Fibroblast of skin of right biceps (primary cell): ENCODE measurements at regions not wholly inside any gene's neighbourhood (a gene's known extent, or its start where the extent isn't known, plus 50 kb on each side); places are given as distances from the start of the nearest gene placed in this dataset.

ENCODE experiments used
- DNase-seq: peaks from one replicate; pipeline ENCODE4 v3.0.0-alpha.2; 2013

DNA sequence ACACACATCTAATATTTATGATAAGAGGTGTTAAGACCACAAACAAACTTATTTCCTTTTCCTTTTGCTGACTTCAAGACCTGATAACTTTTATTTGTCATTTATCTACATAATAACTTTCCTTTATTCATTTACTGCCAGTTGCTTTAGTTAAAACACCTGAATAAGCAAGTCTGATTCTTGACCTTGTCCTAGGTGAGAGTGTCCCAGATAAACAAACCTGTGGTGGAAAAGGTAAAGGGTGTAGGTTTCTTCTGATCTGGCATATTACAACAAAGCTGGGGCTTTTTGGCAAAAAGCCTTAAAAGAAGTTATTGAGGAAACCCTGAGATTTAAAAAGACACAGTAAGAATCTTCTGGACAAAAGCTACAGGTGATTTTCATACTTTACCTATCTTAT, 191.5 kb downstream of the ZBBX start:
- DNase-seq, result no peak

DNA sequence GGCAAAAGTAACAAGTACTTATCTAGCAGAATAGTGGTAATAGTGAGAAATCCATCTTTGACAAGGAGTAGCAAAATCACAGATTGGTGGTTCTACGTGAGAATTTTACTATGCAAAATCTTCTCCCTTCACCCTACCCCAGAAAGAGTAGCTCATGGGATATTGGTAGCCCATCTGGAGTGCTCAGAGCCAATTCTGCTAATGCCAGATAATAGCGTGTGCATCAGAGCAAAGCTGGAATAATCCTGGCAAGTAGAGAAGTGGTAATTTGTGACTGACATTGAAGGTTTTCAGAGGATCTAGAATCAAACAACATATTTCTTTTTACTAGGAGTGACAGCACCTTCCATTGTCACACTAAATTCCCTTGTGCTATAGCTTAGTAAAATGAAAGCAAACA, 192.9 kb downstream of the ZBBX start:
- DNase-seq, result no peak

DNA sequence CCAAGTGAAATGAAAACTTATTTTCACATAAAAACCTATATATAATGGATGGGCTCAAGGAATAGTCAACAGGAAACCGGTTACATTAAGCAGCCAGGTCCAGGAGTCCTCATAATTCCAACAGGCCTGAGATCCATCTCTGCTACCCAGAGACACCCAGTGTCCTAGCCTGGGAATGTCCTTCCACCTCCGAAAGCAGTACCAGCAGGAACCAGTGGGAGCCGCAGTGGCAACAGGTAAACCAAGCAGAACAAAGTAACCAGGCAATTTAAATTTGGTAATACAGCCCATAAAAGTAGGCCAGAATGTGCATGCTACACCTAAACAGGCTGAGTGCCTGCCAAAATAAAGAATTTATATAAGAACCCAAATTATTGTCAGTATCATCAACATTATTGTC, 195.6 kb downstream of the ZBBX start:
- peak; percentile 1 for DNase-seq

DNA sequence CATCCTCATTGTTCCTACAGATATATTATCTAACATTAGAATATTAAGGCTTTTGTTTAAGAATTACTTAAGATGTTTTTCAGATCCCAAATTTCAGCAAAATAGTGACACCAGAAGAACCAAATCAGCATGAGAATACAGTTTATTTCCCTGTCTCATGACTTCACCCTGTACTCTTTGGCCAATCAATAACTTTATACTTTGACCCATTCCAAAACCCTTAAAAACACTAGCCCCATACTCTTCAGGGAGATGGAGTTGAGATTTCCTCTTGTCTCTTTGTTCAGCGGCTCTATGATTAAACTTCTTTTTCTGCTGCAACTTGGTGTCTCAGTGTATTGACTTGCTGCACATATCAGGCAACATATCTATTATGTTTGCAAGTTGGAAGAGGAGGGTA, 207.7 kb downstream of the ZBBX start:
- DNase-seq, result no peak

DNA sequence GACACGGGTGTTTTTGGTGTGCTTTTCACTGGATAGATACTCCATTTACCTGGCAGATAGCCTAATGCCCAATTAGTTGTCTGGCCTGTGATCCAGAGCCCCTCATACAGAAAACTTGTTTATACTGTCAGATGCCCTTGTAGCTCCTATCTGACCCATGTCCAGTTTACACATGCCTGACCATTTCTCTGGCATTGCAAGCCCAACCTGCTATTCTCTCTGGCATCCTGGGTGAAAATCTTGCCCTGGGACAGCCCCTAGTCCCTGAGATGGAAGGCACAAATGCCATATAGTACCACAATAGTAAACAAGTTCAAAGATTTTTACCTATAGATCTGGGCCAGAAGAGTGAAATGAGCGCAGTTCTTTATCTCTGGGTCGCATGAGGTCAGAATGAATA, 212.6 kb downstream of the ZBBX start:
- DNase-seq, result no peak

DNA sequence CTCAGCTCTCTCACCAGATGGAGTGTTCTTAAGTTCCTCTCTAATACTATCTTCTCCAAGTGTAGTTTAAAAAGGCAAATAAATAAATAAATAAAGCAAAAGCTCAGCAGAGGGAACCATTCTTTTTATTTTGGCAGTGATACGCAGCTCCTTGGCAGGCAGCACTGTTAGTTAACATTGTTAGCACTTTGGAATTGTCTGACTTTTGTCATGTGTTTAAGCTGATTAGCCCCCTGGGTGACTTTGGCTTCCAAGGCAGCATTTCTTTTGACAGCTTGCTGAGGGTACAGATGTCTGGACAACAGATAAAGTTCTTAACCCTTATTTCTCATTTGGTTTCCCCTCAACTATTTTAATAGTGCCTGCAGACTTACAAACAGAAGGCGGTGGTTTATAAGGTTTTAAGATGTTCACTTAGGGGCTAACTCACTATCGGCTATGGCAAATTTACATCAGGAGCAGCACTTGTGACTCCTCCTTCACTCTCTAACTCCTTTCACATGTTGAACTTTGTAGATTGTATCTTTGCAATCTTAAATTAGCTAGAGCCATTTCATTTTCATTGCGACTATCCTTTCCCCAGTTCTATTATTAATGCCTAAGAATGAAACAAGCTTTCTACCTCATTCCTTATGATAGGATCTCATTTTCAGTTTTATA, 213.4 kb downstream of the ZBBX start:
- DNase-seq, result no peak

DNA sequence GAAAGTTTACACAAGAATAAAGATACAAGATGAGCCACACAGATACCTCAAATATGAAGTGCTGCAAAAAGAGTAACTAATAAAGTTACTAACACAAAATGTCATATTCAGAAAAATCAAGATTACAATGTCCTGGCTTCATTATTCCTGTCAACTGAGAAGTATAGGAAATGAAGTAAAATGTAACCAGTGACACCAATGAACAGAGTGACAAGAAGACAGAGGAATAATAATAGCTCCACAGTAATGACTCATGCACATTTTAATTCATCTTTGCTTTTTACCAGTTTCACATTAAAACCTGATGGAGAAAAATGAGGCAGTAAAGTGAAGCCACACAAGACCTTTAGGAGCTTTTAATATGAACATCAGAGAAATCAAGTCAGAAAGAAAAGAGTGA, 214.1 kb downstream of the ZBBX start:
- no peak for DNase-seq

DNA sequence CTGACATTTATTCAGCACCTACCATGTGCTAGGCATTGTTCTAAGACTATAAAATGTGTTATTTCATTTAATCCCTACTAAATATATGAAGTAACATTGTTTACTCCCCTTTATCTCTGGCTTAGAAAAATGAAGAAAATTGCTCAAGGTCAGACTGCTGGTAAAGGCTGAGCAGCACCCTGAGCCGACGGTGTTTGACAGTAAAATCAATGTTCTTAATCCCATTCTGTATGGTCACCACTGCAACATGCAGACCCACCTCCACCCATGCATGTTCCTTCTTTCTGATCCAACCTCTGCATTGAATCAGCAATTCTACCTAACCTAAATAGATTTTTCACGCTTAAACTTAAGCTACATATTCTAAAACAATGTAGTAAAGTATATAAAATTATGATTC, 216.5 kb downstream of the ZBBX start:
- DNase-seq, result no peak

DNA sequence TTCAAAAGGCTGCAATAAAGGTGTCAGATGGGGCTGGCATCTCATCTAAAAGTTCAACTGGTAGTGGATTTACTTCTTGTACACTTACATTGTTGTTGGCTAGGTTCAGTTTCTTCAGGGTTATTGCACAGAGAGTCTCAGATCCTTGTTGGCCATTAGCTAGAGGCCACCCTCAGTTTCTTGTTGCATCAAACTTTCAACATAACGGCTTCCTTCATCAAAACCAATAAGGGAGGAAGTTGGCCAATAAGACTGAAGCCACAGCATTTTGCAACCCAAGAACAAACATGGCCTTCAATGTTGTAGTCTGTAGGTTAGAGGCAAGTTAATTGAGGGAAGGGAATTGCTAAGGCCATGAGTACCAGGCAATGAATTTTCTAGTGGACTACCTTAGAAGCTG, 218.0 kb downstream of the ZBBX start:
- no peak for DNase-seq

DNA sequence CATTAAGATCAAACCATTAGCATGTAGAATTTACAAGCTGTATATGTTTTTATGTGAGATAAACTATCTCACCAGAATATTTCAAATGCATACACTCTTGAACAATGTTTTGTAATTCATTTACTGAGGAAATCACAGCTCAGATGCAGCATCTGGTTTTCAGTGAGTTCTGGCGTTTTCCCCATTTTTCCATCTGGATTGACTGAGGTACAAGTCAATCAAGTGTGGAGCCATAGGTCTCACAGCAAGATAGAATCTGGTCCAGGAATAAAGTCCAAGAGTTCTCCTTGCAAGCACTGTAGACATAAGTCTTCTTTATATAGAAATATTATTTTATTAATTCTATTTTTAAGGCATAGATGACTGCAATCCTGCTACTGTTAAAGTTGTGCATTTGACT, 219.3 kb downstream of the ZBBX start:
- DNase-seq, result no peak

DNA sequence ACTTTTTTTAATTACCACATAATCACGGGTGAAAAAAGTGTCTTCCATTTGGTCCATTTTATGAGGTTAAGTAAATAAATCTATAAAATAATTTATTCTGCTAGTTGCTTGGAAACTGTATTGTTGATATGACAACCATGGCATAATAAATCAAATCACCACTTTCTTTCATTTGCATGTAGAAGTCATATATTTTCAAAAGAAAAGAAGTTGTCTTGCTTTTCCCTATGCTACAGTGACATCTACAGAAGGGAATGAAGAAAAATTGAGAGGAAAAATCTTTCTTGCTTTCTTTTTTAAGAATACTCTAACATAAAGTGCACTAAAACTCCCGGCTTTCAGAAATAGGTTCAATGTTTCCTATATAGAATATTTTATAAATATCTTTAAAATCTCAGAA, 228.5 kb downstream of the ZBBX start:
- DNase-seq, result no peak

DNA sequence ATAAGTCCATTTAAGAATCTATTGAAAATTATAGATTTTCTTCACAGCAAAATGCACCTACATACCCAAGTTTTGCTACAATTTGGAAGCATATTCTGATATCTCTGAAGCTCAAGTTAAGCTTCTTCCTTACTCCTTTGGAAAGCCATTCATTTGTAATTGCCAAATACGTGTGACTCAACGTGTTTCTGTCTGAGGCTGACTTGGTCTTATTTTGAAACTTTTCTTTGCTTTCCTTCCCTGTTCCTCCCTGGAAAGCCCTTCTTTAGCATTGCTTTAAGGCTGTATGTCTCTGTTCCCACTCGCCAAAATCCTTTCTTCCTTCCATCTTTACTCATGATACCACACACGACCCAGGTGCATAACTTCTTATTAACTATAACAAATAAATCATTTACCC, 232.0 kb downstream of the ZBBX start:
- DNase-seq, result no peak

DNA sequence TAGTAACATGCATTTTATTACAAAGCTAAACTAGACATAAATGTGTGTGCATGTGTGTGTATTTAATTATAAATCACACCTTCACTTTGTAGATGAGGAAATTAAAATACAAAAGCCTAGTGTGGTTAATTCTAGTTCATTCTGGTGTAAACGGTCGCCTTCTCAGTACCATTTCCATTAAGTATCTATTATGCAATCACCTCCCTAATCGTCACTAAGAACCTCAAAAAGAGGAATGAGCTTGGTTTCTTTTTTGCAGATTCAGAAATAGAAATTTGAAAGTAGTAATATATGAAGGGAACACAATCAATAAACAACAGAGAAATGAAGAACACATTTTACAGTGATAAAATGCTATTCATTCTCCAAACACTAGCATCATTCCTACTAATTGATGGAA, 233.2 kb downstream of the ZBBX start:
- no peak for DNase-seq

DNA sequence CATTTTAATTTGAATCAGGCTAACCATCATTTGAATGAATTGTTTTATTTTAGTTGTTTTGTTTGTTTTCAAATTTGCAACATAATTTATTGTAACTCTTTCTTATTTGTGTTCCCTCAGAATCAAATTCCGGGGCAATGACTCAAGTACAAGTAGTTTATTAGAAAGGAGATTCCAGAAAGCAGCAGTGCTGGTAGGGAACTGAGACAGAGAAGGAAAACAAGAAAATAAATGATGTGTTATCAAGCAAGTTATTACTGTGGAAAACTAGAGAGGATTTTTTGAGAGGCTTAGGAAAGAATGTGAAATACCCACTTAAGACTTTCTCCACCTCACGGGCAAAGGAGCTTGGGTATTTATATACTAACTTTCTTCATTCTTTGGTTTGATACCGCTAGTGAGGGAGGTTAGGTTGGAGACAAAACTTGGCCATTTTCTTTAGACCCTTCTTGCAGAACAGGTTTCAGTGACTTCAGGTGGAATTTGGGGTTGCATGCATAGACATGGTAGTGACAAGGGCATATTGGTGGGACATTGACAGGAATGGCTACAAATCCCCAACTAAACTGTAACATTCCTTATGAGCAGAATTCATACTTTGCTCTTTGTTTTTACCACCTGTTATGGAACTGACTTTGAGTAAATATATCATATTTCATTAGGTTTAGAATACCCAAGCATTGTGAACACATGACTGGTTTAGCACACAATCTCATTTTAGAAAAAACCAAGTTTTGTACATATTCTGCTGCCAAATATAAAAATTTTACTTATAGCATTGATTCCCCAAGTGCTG, 254.3 kb downstream of the ZBBX start:
- DNase-seq, result no peak

DNA sequence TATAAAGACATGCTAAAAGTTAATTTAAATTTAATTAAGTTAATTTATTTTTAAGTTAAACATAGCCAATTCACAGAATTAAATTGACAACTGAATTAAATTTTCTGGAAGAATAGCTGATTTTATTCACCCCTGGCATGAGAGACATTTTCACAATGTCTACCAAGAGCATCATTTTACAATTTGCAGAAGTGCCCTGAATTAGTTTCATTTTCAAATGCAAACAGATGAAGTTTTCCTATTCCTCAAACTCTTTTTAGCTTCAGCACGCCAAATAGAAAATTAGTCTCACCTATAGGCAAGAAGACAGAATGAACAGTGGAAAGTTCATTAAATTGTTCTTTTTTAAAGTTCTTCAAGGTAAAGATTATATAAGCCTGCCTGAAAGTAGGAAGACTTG, 259.3 kb downstream of the ZBBX start:
- no peak for DNase-seq

DNA sequence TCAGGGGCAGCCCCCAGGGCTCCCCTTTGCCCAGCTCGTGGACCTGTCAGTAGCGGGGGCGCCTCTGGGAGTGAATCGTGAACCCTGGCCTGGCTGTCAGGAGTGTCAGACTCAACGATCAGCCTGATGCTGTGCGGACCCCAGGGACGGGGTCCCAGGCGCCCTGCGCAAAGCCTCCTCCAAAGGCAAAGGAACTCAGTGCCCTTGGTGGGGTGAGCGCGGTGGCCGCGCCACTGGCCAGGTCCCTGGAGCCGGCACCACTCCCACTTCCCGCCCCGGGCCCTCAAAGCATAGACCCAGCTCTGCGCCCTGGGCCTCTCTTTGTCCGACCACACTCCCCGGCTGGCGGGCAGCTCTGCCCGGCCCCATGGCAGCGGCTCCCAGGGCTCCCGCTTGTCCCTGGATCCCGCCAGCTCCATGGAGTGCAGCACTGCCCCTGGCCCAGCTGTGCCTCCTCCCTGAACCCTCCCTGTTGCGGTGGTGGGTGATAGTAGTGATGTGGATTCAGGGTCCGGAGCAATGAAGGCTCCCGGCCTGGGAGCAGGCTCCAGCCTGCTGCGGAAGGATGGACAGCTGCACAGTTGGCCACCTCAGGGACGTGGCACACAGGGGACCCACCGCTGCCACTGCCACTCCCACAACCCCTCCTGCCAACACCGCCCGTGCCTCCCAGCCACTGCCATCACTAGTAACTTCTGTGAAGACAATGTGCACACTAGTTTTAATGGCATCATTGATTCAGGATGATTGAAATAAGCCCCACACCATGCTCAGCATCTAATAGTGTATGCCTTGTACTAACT, 263.8 kb downstream of the ZBBX start:
- DNase-seq, result no peak

DNA sequence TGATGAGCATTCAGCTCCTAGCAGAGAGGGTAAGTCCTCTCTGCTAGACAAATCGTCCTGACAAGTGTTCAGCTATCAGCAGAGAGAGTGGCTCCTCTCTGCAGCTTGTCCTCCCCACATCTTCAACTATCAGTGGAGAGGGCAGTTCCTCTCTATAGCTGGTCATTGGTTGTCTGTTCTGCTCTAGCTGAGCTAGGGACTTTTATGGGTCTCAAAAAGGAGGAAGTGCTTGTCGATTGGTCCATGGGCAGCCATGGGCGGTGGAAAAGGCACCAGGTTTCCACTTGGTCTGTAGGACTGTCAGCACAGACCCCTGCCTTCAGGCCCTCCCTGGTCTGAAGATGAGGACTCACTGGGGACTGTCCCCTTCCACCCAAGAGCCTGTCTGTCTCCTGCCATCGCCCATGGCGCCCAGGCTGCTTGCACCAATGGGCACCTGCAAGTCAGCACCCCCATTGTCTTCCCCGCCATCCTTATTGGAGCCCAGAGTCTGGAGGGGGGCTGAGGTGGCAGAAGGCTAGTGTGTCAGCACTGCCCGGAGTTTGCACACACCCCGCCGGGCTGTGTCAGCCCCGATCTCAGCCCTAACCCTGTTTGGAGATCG, 264.7 kb downstream of the ZBBX start:
- DNase-seq, result no peak

DNA sequence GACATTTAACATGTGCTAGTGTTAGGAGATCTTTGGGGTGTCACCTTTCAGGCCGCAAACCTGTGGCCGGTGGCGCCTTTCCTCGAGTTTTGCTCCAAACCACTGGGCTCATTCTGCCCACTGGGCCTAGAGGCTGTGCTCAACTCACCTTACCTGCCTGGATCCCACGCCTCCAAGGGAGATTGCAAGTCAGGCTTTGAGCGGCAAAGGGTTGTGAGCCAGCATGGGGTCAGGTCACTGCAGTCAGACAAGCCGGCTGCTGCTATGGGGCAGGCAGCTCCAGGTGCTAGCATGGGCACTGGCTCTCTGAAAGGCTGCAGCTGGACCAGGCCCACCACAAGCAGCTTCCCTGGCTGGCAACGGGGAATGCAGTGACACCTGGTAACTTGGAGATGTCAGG, 265.5 kb downstream of the ZBBX start:
- DNase-seq, result no peak

DNA sequence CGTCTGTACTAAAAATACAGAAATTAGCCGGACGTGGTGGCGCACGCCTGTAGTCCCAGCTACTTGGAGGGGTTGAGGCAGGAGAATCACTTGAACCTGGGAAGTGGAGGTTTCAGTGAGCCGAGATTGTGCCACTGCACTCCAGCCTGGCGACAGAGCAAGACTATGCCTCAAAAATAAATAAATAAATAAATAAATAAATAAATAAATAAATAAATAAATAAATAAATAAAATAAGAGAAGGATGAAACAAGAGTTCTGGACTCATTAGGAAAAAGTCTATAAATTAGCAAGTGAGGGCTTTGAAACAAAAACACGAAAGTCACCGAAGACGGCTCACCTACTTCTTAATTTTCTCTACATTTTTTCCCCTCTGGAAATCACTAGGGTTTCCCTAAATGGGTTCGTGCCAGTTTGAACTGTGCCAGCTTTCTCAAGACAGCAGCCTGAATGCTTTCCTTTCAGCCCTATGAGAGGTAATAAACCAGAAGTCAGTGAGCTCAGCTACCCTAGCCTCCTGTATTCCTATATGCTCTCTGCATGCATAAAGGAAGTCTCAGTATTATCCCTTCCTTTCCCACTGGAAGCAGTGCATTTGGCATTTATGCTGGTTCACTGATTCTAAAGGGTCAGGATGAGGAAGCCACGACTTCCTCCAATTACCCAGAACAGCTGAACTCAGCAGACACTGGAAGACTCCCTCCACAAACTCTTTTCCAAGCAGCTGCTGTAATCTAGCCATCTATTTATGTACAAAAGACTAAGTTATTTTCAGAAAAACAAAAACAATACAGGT, 266.9 kb downstream of the ZBBX start:
- no peak for DNase-seq

DNA sequence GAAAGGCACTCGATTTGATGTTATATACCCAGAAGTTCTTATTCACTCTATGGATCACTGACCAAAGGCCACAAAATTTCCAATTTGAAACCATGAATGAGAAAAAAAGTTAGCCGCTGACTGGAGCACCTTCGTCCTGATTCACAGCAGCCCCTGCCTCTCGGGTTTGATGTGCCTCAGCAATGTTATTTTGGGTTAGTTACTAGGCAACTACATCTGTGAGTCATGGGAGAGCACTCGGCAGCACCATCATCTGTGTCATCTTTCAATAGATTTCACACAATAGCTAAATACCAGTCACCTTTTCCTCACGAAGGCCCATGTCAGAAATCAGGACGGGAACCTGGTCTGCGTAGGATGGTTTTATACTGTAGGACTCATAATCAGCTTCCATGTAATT, 269.2 kb downstream of the ZBBX start:
- DNase-seq, result peak; percentile 59

DNA sequence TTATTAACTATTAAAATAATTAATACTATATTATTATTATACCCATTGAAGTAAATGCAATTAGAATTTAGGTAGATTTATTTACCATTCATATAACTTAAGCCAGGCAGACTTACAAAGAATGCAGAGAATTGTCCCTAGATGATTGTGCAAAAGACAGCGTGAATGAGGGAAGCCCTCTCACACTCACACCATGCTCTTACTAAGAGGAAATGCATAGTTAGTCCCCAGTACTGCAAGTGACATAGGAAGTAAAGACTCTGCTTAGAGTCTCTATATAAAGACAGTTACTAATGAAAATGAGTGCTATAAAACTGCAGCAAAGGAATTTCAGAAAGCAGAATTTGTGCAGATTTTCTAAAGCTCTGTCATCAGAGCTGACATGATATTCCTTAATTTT, 270.4 kb downstream of the ZBBX start:
- DNase-seq, result no peak

DNA sequence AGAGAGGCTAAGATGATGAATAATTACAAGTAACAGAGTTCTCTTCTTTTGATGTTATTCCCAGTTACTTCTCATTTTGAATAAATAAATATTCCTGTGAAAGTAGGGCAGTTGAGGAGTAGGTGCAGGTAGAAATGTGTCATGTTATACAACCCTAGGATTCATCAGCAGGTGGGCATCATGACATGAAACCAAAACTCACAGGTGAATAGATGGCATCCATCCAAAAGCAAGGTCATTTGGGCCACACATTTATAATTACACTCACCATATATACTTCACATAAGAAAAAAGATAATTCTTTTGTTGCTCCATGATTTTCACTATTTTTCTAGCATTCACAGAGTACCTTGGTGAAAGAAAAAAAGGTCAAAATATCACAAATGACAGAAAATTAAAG, 273.6 kb downstream of the ZBBX start:
- no peak for DNase-seq

DNA sequence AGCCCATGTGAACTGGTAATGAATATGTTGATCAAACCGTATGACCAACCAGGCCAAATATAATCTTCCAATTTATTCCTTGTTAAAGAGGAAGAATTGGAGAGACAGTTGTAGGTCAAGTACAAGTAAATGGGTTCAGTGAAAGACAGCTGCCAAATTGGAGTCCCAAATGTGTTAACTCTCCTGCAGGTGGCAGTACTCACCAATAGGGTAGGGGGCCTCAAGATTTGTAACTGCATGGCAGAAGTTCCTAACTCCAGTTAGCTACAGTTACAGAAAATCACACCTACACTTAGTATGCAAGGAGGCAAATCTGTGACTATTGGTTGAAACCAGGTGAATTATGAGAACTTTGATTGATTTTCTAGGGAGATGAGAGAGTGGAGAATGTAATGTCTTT, 278.0 kb downstream of the ZBBX start:
- DNase-seq, result no peak
